ENCODE measurements at regions not wholly inside any gene's neighbourhood (a gene's known extent, or its start where the extent isn't known, plus 50 kb on each side); places are given as distances from the start of the nearest gene placed in this dataset.

GRCh38 chr3:193997228-193998122, 138.5 kb upstream of the HES1 start:
- TF ChIP-seq GATA2 (IDR thresholded peaks at IDR 0.05; ENCODE audit: low read depth, low read length) (no peak), GATA3 (IDR thresholded peaks at IDR 0.05; ENCODE audit: low read depth, low read length) (no peak)

Data from SH-SY5Y (cell line).